ENCODE measurements at regions not wholly inside any gene's neighbourhood (a gene's known extent, or its start where the extent isn't known, plus 50 kb on each side); places are given as distances from the start of the nearest gene placed in this dataset.

GRCh38 chr13:55062662-55063061 lies 2034.0 kb downstream of the OLFM4 start:
- no peak for TF ChIP-seq POLR2A (IDR thresholded peaks at IDR 0.05)
- TF ChIP-seq EP300 (IDR thresholded peaks at IDR 0.05) = no peak
- no peak for TF ChIP-seq CTCF (IDR thresholded peaks at IDR 0.05)
- TF ChIP-seq POLR2AphosphoS5 (IDR thresholded peaks at IDR 0.05) = no peak

GRCh38 chr13:55067946-55068345 lies 2039.3 kb downstream of the OLFM4 start:
- Histone ChIP-seq H3K27ac (no peak overlapping the region), H3K27me3 (no peaks in the 10 kb centered on the region), H3K4me1 (no peaks in the 10 kb centered on the region), H3K4me3 (no peak overlapping the region), H3K36me3 (no peaks in the 10 kb centered on the region), H3K9me3 (no peaks in the 10 kb centered on the region)
- DNase-seq (ENCODE audit: low spot score in 2 of 2) = no peak
- TF ChIP-seq EP300 (IDR thresholded peaks at IDR 0.05) (no peak), POLR2A (IDR thresholded peaks at IDR 0.05) (no peak), CTCF (IDR thresholded peaks at IDR 0.05) (no peak), POLR2AphosphoS5 (IDR thresholded peaks at IDR 0.05) (no peak)
- WGBS = 85% methylated on average over 1 of the region's 1 CpG

More at GRCh38 chr13:55062662-55063061, 2034.0 kb downstream of the OLFM4 start:
- Histone ChIP-seq H3K36me3 (no peaks in the 10 kb centered on the region), H3K4me1 (no peaks in the 10 kb centered on the region), H3K27ac (no peak overlapping the region), H3K9me3 (no peaks in the 10 kb centered on the region), H3K27me3 (no peaks in the 10 kb centered on the region), H3K4me3 (no peak overlapping the region)
- 87% methylated on average over 7 of the region's 7 CpGs for WGBS
- no peak for DNase-seq (ENCODE audit: low spot score in 2 of 2)

GRCh38 chr13:55069746-55070145 lies 2041.1 kb downstream of the OLFM4 start:
- 73% methylated on average over 1 of the region's 1 CpG for WGBS
- Histone ChIP-seq H3K27ac (no peak overlapping the region), H3K27me3 (no peaks in the 10 kb centered on the region), H3K36me3 (no peaks in the 10 kb centered on the region), H3K9me3 (no peaks in the 10 kb centered on the region), H3K4me3 (no peak overlapping the region), H3K4me1 (no peaks in the 10 kb centered on the region)
- no peak for TF ChIP-seq POLR2AphosphoS5 (IDR thresholded peaks at IDR 0.05)
- TF ChIP-seq CTCF (IDR thresholded peaks at IDR 0.05) = no peak
- no peak for DNase-seq (ENCODE audit: low spot score in 2 of 2)

GRCh38 chr13:55073000-55073399 lies 2044.4 kb downstream of the OLFM4 start:
- Histone ChIP-seq H3K27ac (no peak overlapping the region), H3K4me1 (no peaks in the 10 kb centered on the region), H3K27me3 (no peaks in the 10 kb centered on the region), H3K36me3 (no peaks in the 10 kb centered on the region), H3K4me3 (no peak overlapping the region), H3K9me3 (no peaks in the 10 kb centered on the region)
- no peak for DNase-seq (ENCODE audit: low spot score in 2 of 2)
- WGBS = 86% methylated on average over 3 of the region's 3 CpGs
- TF ChIP-seq POLR2A (IDR thresholded peaks at IDR 0.05) (no peak), CTCF (IDR thresholded peaks at IDR 0.05) (no peak), EP300 (IDR thresholded peaks at IDR 0.05) (no peak), POLR2AphosphoS5 (IDR thresholded peaks at IDR 0.05) (no peak)

- Histone ChIP-seq H3K27me3 (no peaks in the 10 kb centered on the region), H3K9me3 (no peaks in the 10 kb centered on the region), H3K36me3 (no peaks in the 10 kb centered on the region), H3K27ac (no peak overlapping the region), H3K4me3 (no peak overlapping the region), H3K4me1 (no peaks in the 10 kb centered on the region)
- no peak for DNase-seq (ENCODE audit: low spot score in 2 of 2)
- 87% methylated on average over 5 of the region's 5 CpGs for WGBS
- TF ChIP-seq POLR2AphosphoS5 (IDR thresholded peaks at IDR 0.05) = no peak
These were observed 2056.0 kb downstream of the OLFM4 start for GRCh38 chr13:55084630-55085029.

- no peak for TF ChIP-seq POLR2A (IDR thresholded peaks at IDR 0.05)
- no peak for TF ChIP-seq EP300 (IDR thresholded peaks at IDR 0.05)
- no peak for TF ChIP-seq CTCF (IDR thresholded peaks at IDR 0.05)
- no peak for TF ChIP-seq POLR2AphosphoS5 (IDR thresholded peaks at IDR 0.05)
- Histone ChIP-seq H3K27me3 (no peaks in the 10 kb centered on the region), H3K4me3 (no peak overlapping the region), H3K9me3 (no peaks in the 10 kb centered on the region), H3K27ac (no peak overlapping the region), H3K4me1 (no peaks in the 10 kb centered on the region), H3K36me3 (no peaks in the 10 kb centered on the region)
- 88% methylated on average over 2 of the region's 2 CpGs for WGBS
- no peak for DNase-seq (ENCODE audit: low spot score in 2 of 2)
These were observed 2053.6 kb upstream of the PRR20A start for GRCh38 chr13:55087085-55087484.

All from suprapubic skin (tissue), 4 donors.